ENCODE measurements at regions not wholly inside any gene's neighbourhood (a gene's known extent, or its start where the extent isn't known, plus 50 kb on each side); places are given as distances from the start of the nearest gene placed in this dataset.

GRCh38 chr11:76263657-76264056, 57.4 kb upstream of the WNT11 start:
- no peak for ATAC-seq
- TF ChIP-seq CREB5 (CRISPR knock-in tag; IDR thresholded peaks at IDR 0.05; ENCODE audit: low read depth) (no peak), TCF4 (CRISPR knock-in tag; IDR thresholded peaks at IDR 0.05; ENCODE audit: borderline replicate concordance) (peak; percentile 13; the same call in 1 of the 2 replicates)

- ATAC-seq = no peak
- TF ChIP-seq GLIS3 (CRISPR knock-in tag; IDR thresholded peaks at IDR 0.05) = no peak
- TF ChIP-seq ZNF565 (CRISPR knock-in tag; conservative IDR thresholded peaks at IDR 0.05; ENCODE audit: low read depth) = no peak
- no peak for TF ChIP-seq ZFP3 (CRISPR knock-in tag; IDR thresholded peaks at IDR 0.05)
- TF ChIP-seq TOX (CRISPR knock-in tag; IDR thresholded peaks at IDR 0.05; ENCODE audit: borderline replicate concordance) = no peak
- no peak for TF ChIP-seq CSRNP3 (CRISPR knock-in tag; IDR thresholded peaks at IDR 0.05)
- TF ChIP-seq OSR1 (CRISPR knock-in tag; IDR thresholded peaks at IDR 0.05) = no peak
- TF ChIP-seq BACH2 (CRISPR knock-in tag; IDR thresholded peaks at IDR 0.05; ENCODE audit: borderline replicate concordance) = no peak
- no peak for TF ChIP-seq ARNTL (CRISPR knock-in tag; IDR thresholded peaks at IDR 0.05; ENCODE audit: borderline replicate concordance, low read depth)
- TF ChIP-seq SNAI2 (CRISPR knock-in tag; IDR thresholded peaks at IDR 0.05) = no peak
- no peak for TF ChIP-seq ZC3H10 (CRISPR knock-in tag; IDR thresholded peaks at IDR 0.05)
These were observed 56.9 kb upstream of the WNT11 start for GRCh38 chr11:76263166-76263565.

- ATAC-seq = no peak
- no peak for TF ChIP-seq TOX (CRISPR knock-in tag; IDR thresholded peaks at IDR 0.05; ENCODE audit: borderline replicate concordance)
- TF ChIP-seq ZNF70 (CRISPR knock-in tag; IDR thresholded peaks at IDR 0.05) = no peak
These were observed 54.1 kb upstream of the WNT11 start for GRCh38 chr11:76260296-76260925.

- ATAC-seq = no peak
- TF ChIP-seq ISL1 (CRISPR knock-in tag; IDR thresholded peaks at IDR 0.05) = no peak
- no peak for TF ChIP-seq ZNF565 (CRISPR knock-in tag; conservative IDR thresholded peaks at IDR 0.05; ENCODE audit: low read depth)
- TF ChIP-seq ZNF8 (CRISPR knock-in tag; IDR thresholded peaks at IDR 0.05) = no peak
- no peak for TF ChIP-seq PPARA (CRISPR knock-in tag; IDR thresholded peaks at IDR 0.05; ENCODE audit: borderline replicate concordance)
- TF ChIP-seq CSDC2 (CRISPR knock-in tag; IDR thresholded peaks at IDR 0.05) = no peak
- TF ChIP-seq CSRNP3 (CRISPR knock-in tag; IDR thresholded peaks at IDR 0.05) = no peak
- no peak for TF ChIP-seq ZFP30 (CRISPR knock-in tag; IDR thresholded peaks at IDR 0.05)
- TF ChIP-seq POU6F1 (CRISPR knock-in tag; IDR thresholded peaks at IDR 0.05; ENCODE audit: borderline replicate concordance, low read depth) = no peak
- no peak for TF ChIP-seq ZC3H10 (CRISPR knock-in tag; IDR thresholded peaks at IDR 0.05)
- no peak for TF ChIP-seq ZNF70 (CRISPR knock-in tag; IDR thresholded peaks at IDR 0.05)
- TF ChIP-seq TSHZ2 (CRISPR knock-in tag; IDR thresholded peaks at IDR 0.05) = no peak
These were observed 53.1 kb upstream of the WNT11 start for GRCh38 chr11:76259299-76259908.

Data from SK-N-SH treated with all-trans-retinoic acid at 6 μM for 48 hours (cell line).